ENCODE measurements at regions not wholly inside any gene's neighbourhood (a gene's known extent, or its start where the extent isn't known, plus 50 kb on each side); places are given as distances from the start of the nearest gene placed in this dataset.

GRCh38 chr11:28702871-28703270 is 594.7 kb downstream of the METTL15 start:
- no peak for ATAC-seq
- intact Hi-C loops (cut with DNase I), result loop anchor here in 2 of 10 donors (10.0 kb wide), 1 partner anchor 998 kb away; the partner anchor contains the start of gene BDNF (in 2 of the 2)
- H3K36me3 ChIP-seq, result no peaks in the 10 kb centered on the region
- no peak overlapping the region for H3K27ac ChIP-seq
- no peak overlapping the region for H3K4me3 ChIP-seq
- 87 to 93% methylated on average over 1 of the region's 1 CpG for WGBS, 2 donors
- no peak for DNase-seq
- TF ChIP-seq CTCF (IDR thresholded peaks at IDR 0.05), result no peak
- no peaks in the 10 kb centered on the region for H3K4me1 ChIP-seq
- no peaks in the 10 kb centered on the region for H3K27me3 ChIP-seq
- H3K9me3 ChIP-seq, result no peaks in the 10 kb centered on the region

GRCh38 chr11:28702450-28702790 is 594.2 kb downstream of the METTL15 start:
- H3K4me1 ChIP-seq, result no peaks in the 10 kb centered on the region
- H3K4me3 ChIP-seq, result no peak overlapping the region
- H3K27me3 ChIP-seq, result no peaks in the 10 kb centered on the region
- ATAC-seq, result no peak
- intact Hi-C loops (cut with DNase I), result loop anchor here in 2 of 10 donors (10.0 kb wide), 1 partner anchor 998 kb away; the partner anchor contains the start of gene BDNF (in 2 of the 2)
- no peaks in the 10 kb centered on the region for H3K36me3 ChIP-seq
- DNase-seq, result no peak
- H3K27ac ChIP-seq, result no peak overlapping the region
- no peaks in the 10 kb centered on the region for H3K9me3 ChIP-seq
- 87 to 88% methylated on average over 1 of the region's 1 CpG for WGBS, 2 donors
- no peak for TF ChIP-seq CTCF (IDR thresholded peaks at IDR 0.05)

GRCh38 chr11:28701760-28702449 is 593.7 kb downstream of the METTL15 start:
- H3K4me1 ChIP-seq, result no peaks in the 10 kb centered on the region
- H3K4me3 ChIP-seq, result no peak overlapping the region
- H3K9me3 ChIP-seq, result no peaks in the 10 kb centered on the region
- no peak overlapping the region for H3K27ac ChIP-seq
- no peak for DNase-seq
- peak in 1 of 8 donors; percentile 55 for ATAC-seq
- WGBS, 2 donors, result 74% methylated on average over 5 of the region's 5 CpGs
- intact Hi-C loops (cut with DNase I), result loop anchor here in 2 of 10 donors (10.0 kb wide), 1 partner anchor 997 kb away; the partner anchor contains the start of gene BDNF (in 2 of the 2)
- no peak for TF ChIP-seq CTCF (IDR thresholded peaks at IDR 0.05)
- no peaks in the 10 kb centered on the region for H3K36me3 ChIP-seq
- no peaks in the 10 kb centered on the region for H3K27me3 ChIP-seq

- H3K9me3 ChIP-seq, result no peaks in the 10 kb centered on the region
- no peak for ATAC-seq
- DNase-seq, result no peak
- no peak overlapping the region for H3K27ac ChIP-seq
- H3K27me3 ChIP-seq, result no peaks in the 10 kb centered on the region
- H3K4me3 ChIP-seq, result no peak overlapping the region
- H3K36me3 ChIP-seq, result no peaks in the 10 kb centered on the region
- no peak for TF ChIP-seq CTCF (IDR thresholded peaks at IDR 0.05)
- intact Hi-C loops (cut with DNase I), result loop anchor here in 8 of 10 donors (2.0 to 10.0 kb wide), 4 partner anchors 995 to 1002 kb away; partner anchors contain the start of gene BDNF (in 6 of the 8)
- H3K4me1 ChIP-seq, result no peaks in the 10 kb centered on the region
Measured at GRCh38 chr11:28699701-28700100, 591.5 kb downstream of the METTL15 start.
